ENCODE measurements at regions not wholly inside any gene's neighbourhood (a gene's known extent, or its start where the extent isn't known, plus 50 kb on each side); places are given as distances from the start of the nearest gene placed in this dataset.

DNA sequence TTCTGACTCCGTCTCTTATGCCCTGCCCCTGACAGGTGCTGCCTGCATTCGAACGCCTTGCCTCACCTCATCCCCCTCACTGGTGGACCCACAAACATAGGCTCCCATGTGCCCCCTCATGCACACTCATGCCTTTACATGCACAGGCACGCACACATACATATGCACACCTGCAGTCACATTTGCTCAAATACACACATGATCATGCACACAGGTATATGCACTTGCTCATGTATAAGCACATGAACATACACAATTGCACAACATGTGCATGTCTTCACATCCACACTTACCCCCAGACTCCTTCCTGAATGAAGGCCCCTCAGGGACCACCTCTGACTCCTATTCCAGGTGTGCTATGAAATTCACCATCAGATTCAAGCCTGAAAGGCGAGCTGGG, 506.9 kb downstream of the PTPRU start:
- TF ChIP-seq, protein P1, sequence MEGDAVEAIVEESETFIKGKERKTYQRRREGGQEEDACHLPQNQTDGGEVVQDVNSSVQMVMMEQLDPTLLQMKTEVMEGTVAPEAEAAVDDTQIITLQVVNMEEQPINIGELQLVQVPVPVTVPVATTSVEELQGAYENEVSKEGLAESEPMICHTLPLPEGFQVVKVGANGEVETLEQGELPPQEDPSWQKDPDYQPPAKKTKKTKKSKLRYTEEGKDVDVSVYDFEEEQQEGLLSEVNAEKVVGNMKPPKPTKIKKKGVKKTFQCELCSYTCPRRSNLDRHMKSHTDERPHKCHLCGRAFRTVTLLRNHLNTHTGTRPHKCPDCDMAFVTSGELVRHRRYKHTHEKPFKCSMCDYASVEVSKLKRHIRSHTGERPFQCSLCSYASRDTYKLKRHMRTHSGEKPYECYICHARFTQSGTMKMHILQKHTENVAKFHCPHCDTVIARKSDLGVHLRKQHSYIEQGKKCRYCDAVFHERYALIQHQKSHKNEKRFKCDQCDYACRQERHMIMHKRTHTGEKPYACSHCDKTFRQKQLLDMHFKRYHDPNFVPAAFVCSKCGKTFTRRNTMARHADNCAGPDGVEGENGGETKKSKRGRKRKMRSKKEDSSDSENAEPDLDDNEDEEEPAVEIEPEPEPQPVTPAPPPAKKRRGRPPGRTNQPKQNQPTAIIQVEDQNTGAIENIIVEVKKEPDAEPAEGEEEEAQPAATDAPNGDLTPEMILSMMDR (conservative IDR thresholded peaks at IDR 0.05; ENCODE audit: low read length), result no peak
- TF ChIP-seq EZH2phosphoT487 (IDR thresholded peaks at IDR 0.05; ENCODE audit: borderline replicate concordance), result no peak
